Right cardiac atrium (tissue), 5 donors: ENCODE measurements at regions not wholly inside any gene's neighbourhood (a gene's known extent, or its start where the extent isn't known, plus 50 kb on each side); places are given as distances from the start of the nearest gene placed in this dataset.
"Not testable (repeated sequence)": the region's sequence is repeated elsewhere in the genome, so short reads cannot be mapped to it uniquely, and the experiment has no call there.

ENCODE experiments used
- ATAC-seq, 2 donors: fragments of 200-7000 bp; cut with Tn5 transposase; one replicate each; pipeline versions ENCODE4 v1.8.0 to v1.9.1; 2020; ENCODE audit warnings: moderate library complexity in 2 of 2, mild to moderate bottlenecking in 1 of 2
- DNase-seq, 3 donors: peaks; one replicate each; pipeline ENCODE4 v3.0.0-alpha.2; 2020
- H3K27ac ChIP-seq: one replicate; pipeline ENCODE4 v1.5.1; 2013; ENCODE audit warnings: mild to moderate bottlenecking, low read length, control low read depth, moderate library complexity
- H3K27me3 ChIP-seq: one replicate; pipeline ENCODE4 v1.6.1; 2013; ENCODE audit not compliant: control insufficient read depth, insufficient read depth
- H3K4me1 ChIP-seq: one replicate; pipeline ENCODE4 v1.6.1; 2013; ENCODE audit warnings: low read length; ENCODE audit not compliant: control insufficient read depth, insufficient read depth
- H3K4me3 ChIP-seq: one replicate; pipeline ENCODE4 v1.5.1; 2013; ENCODE audit warnings: low read length, control low read depth
- H3K9me3 ChIP-seq: one replicate; pipeline ENCODE4 v1.6.1; 2013; ENCODE audit warnings: low read length; ENCODE audit not compliant: control insufficient read depth
- WGBS: extraction: QIAGEN DNeasy Blood & Tissue Kit; methylation state at CpG from one replicate; pipeline ENCODE4 v1.1.7; 2013; 5-methylcytosine and 5-hydroxymethylcytosine counted together
- intact Hi-C, 4 donors: fragments of 100-400 bp; cut with DNase I; formaldehyde crosslinking; loops; one replicate each; pipeline versions ENCODE4 v1.11.0 to v1.14.0; 2022 to 2023
- donor health status: healthy with polysubstance abuse.
- donor health status: DM: no; HTN: yes; CAD: no.
- donor health status: DM: no; HTN: no; CAD: no.
- donor health status: DM: no; HTN: yes; CAD: no; lungs with severe emphysema.
- donor health status: DM: yes; HTN: yes; CAD: no.

DNA sequence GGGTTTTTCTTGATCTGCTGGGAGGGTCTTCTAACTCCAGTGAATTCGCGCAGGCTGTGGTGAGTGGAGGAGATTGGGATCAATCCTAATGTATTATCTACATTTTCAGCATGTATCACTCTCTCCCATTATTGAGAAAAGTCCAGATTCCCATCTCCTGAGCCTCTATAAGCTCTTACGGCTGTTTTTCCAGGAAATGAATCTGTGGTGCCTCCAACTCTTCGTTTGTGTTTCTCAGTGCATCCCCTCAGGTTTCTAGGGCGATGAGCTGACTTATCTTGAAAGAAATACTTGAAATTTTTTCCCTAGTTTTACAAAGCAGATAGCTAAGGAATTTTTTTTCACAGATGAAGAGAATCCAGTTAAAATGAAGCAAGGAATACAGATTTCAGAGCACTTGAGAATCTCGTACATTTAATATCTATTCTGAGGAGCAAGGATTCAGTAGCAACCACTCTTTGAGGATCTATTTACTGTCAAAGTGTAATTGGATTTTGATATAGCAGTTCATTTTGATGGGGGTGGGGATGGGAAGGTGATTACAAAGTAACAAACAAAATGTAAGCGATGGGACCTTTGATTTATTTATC, 138.7 kb downstream of the BRMS1L start:
- no peak for DNase-seq
- no peaks in the 10 kb centered on the region for H3K4me1 ChIP-seq
- WGBS: 45% methylated on average over 7 of the region's 7 CpGs
- no peak overlapping the region for H3K4me3 ChIP-seq
- no peaks in the 10 kb centered on the region for H3K27me3 ChIP-seq
- H3K9me3 ChIP-seq: no peaks in the 10 kb centered on the region
- no peak overlapping the region for H3K27ac ChIP-seq
- ATAC-seq: no peak
- intact Hi-C loops: no loop called here

DNA sequence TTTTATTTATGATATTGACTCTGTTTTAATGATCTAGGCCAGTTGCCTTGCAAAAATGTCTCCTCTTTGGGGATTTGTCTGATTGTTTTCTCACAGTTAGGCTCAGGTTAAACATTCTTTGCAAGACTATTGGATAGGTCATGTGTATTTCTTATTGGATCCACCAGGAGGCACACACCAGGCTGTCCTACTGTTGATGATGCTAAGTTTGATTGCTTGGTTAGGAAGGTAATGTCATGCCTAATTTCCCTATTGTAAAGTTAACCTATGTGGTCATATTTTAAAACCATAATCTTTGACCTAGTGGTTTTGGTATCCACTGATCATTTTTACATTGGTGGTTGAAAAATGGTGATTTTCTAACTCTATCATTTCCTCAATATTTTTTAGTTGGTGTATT, 137.1 kb downstream of the BRMS1L start:
- intact Hi-C loops: no loop called here
- no peaks in the 10 kb centered on the region for H3K27me3 ChIP-seq
- no peaks in the 10 kb centered on the region for H3K4me1 ChIP-seq
- DNase-seq: no peak
- H3K27ac ChIP-seq: no peak overlapping the region
- no peak for ATAC-seq
- no peak overlapping the region for H3K4me3 ChIP-seq
- no peaks in the 10 kb centered on the region for H3K9me3 ChIP-seq

DNA sequence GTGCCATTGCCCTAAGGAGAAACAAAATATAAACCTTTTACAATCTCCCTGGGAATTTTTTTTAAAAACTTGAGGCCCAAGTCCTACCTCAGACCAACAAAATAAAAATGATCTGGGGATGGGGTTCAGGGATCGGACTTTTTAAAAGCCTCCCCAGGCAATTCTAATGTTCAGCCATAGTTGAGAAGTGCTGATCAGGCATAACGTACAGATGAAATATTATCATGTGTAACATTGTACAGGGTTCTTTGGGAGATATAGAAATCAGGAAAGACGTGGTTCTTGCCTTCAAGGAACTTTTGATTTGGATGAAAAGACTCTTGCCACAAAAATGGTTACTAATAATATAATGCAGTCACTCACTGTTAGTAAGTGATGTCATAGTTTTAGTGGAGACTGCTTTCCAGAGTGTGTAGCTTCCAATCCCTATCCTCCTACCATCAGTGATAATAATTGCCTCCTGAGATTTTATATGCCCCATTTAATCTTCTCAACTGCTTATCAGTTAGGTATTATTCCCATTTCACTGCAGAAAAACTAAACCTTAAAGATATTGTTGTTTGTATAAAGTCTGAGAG, 135.6 kb downstream of the BRMS1L start:
- Histone ChIP-seq H3K27ac (no peak overlapping the region), H3K27me3 (no peaks in the 10 kb centered on the region), H3K4me1 (no peaks in the 10 kb centered on the region), H3K4me3 (no peak overlapping the region), H3K9me3 (no peaks in the 10 kb centered on the region)
- WGBS: 75% methylated on average over 3 of the region's 3 CpGs
- no peak for DNase-seq
- intact Hi-C loops: no loop called here
- no peak for ATAC-seq

- intact Hi-C loops: no loop called here
Observed at GRCh38 chr14:35959835-35960234, 133.7 kb downstream of the BRMS1L start.

GRCh38 chr14:35958499-35958898, 132.4 kb downstream of the BRMS1L start:
- Histone ChIP-seq H3K4me1 (no peaks in the 10 kb centered on the region), H3K4me3 (no peak overlapping the region), H3K9me3 (no peaks in the 10 kb centered on the region), H3K27ac (no peak overlapping the region), H3K27me3 (no peaks in the 10 kb centered on the region)
- ATAC-seq: no peak
- 64% methylated on average over 4 of the region's 4 CpGs for WGBS
- no peak for DNase-seq
- intact Hi-C loops: no loop called here

More at GRCh38 chr14:35959835-35960234, 133.7 kb downstream of the BRMS1L start:
- no peak for ATAC-seq
- Histone ChIP-seq H3K4me3 (no peak overlapping the region), H3K9me3 (no peaks in the 10 kb centered on the region), H3K4me1 (no peaks in the 10 kb centered on the region), H3K27me3 (no peaks in the 10 kb centered on the region), H3K27ac (no peak overlapping the region)
- DNase-seq: no peak

GRCh38 chr14:35956376-35957085, 130.4 kb downstream of the BRMS1L start:
- intact Hi-C loops: no loop called here
- no peaks in the 10 kb centered on the region for H3K9me3 ChIP-seq
- no peak for ATAC-seq
- no peak for DNase-seq
- 92% methylated on average over 13 of the region's 13 CpGs for WGBS
- H3K27me3 ChIP-seq: no peaks in the 10 kb centered on the region
- H3K27ac ChIP-seq: no peak overlapping the region
- H3K4me3 ChIP-seq: no peak overlapping the region
- H3K4me1 ChIP-seq: no peaks in the 10 kb centered on the region

GRCh38 chr14:35952584-35952983, 126.4 kb downstream of the BRMS1L start:
- Histone ChIP-seq H3K27ac (no peak overlapping the region), H3K9me3 (no peaks in the 10 kb centered on the region), H3K27me3 (no peaks in the 10 kb centered on the region), H3K4me3 (no peak overlapping the region), H3K4me1 (no peaks in the 10 kb centered on the region)
- intact Hi-C loops: no loop called here
- WGBS: 48% methylated on average over 3 of the region's 3 CpGs
- ATAC-seq (no peak), DNase-seq (no peak)

GRCh38 chr14:35949920-35950513, 123.9 kb downstream of the BRMS1L start:
- H3K9me3 ChIP-seq: no peaks in the 10 kb centered on the region
- intact Hi-C loops: no loop called here
- no peaks in the 10 kb centered on the region for H3K4me1 ChIP-seq
- WGBS: 43% methylated on average over 1 of the region's 1 CpG
- H3K27me3 ChIP-seq: no peaks in the 10 kb centered on the region
- no peak overlapping the region for H3K4me3 ChIP-seq
- H3K27ac ChIP-seq: no peak overlapping the region
- no peak for DNase-seq
- no peak for ATAC-seq

GRCh38 chr14:35947983-35948382, 121.8 kb downstream of the BRMS1L start:
- DNase-seq, intact Hi-C loops, H3K4me1 ChIP-seq, ATAC-seq, H3K27ac ChIP-seq, H3K4me3 ChIP-seq, H3K9me3 ChIP-seq, H3K27me3 ChIP-seq: not testable (repeated sequence)
- WGBS: 83% methylated on average over 14 of the region's 14 CpGs

- ATAC-seq (no peak), DNase-seq (no peak)
- Histone ChIP-seq H3K27ac (no peak overlapping the region), H3K27me3 (no peaks in the 10 kb centered on the region), H3K4me3 (no peak overlapping the region), H3K4me1 (no peaks in the 10 kb centered on the region), H3K9me3 (no peaks in the 10 kb centered on the region)
- intact Hi-C loops: no loop called here
- 67% methylated on average over 5 of the region's 5 CpGs for WGBS
Observed at GRCh38 chr14:35944847-35945246, 118.7 kb downstream of the BRMS1L start.

DNA sequence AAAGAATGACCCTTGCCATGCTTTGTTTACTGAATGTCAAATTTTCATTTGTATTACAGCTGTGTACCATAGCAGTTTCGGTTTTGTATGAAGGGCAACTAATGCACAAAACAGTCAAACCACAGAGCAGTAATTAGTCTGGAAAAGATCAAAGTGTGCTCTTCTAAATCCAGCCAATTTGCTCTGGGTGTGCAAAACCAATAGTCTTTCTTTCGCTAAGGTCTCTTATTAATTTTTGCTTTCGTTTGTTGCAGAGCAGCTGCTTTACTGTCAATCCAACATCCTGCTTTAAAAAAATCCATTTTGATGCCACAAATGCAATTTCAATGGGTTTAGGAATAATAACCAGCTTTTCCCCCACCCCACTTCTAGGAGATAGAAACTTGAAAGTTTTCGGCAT, 114.2 kb downstream of the BRMS1L start:
- no peak overlapping the region for H3K27ac ChIP-seq
- no peaks in the 10 kb centered on the region for H3K9me3 ChIP-seq
- H3K4me3 ChIP-seq: no peak overlapping the region
- H3K4me1 ChIP-seq: no peaks in the 10 kb centered on the region
- no peak for DNase-seq
- WGBS: 55% methylated on average over 4 of the region's 4 CpGs
- no peak for ATAC-seq
- peaks cover 4% of the 10 kb centered on the region for H3K27me3 ChIP-seq
- intact Hi-C loops: no loop called here
